Large intestine (tissue), 3 donors: ENCODE measurements at regions not wholly inside any gene's neighbourhood (a gene's known extent, or its start where the extent isn't known, plus 50 kb on each side); places are given as distances from the start of the nearest gene placed in this dataset.
"Not testable (repeated sequence)": the region's sequence is repeated elsewhere in the genome, so short reads cannot be mapped to it uniquely, and the experiment has no call there.

Experiments used
- DNase-seq, 2 donors: peaks; one replicate each; pipeline versions ENCODE4 v3.0.0 to v3.0.0-alpha.2; 2013
- H3K27ac ChIP-seq: one replicate; pipeline ENCODE4 v1.5.1; 2013; ENCODE audit warnings: low read length
- H3K27me3 ChIP-seq: 2 replicates; pipeline ENCODE4 v1.6.1; 2013; ENCODE audit warnings: low read length; ENCODE audit not compliant: control insufficient read depth, insufficient read depth
- H3K36me3 ChIP-seq: 2 replicates; pipeline ENCODE4 v1.6.1; 2013; ENCODE audit warnings: low read length; ENCODE audit not compliant: control insufficient read depth, insufficient read depth
- H3K4me1 ChIP-seq: one replicate; pipeline ENCODE4 v1.6.1; 2013; ENCODE audit warnings: low read length; ENCODE audit not compliant: control insufficient read depth, insufficient read depth
- H3K4me3 ChIP-seq: one replicate; pipeline ENCODE4 v1.5.1; 2013; ENCODE audit warnings: low read length
- H3K9me3 ChIP-seq: one replicate; pipeline ENCODE4 v1.6.1; 2013; ENCODE audit warnings: mild to moderate bottlenecking, low read depth, low read length, moderate library complexity; ENCODE audit not compliant: control insufficient read depth
- WGBS: methylation state at CpG from one replicate; pipeline ENCODE4 v1.1.5; 2013; ENCODE audit warnings: low lambda C conversion rate; ENCODE audit not compliant: insufficient coverage; 5-methylcytosine and 5-hydroxymethylcytosine counted together

GRCh38 chr17:62137734-62138624, 72.9 kb upstream of the MED13 start:
- not testable (repeated sequence) for H3K4me1 ChIP-seq, H3K36me3 ChIP-seq, H3K27ac ChIP-seq
- no CpG with 5 or more reads among the region's 92 CpGs for WGBS
- peaks cover 17% of the 10 kb centered on the region for H3K27me3 ChIP-seq
- peak overlapping the region; percentile 16 for H3K4me3 ChIP-seq
- peak; percentile 33 to 54 for DNase-seq
- H3K9me3 ChIP-seq = peaks cover 25% of the 10 kb centered on the region

DNA sequence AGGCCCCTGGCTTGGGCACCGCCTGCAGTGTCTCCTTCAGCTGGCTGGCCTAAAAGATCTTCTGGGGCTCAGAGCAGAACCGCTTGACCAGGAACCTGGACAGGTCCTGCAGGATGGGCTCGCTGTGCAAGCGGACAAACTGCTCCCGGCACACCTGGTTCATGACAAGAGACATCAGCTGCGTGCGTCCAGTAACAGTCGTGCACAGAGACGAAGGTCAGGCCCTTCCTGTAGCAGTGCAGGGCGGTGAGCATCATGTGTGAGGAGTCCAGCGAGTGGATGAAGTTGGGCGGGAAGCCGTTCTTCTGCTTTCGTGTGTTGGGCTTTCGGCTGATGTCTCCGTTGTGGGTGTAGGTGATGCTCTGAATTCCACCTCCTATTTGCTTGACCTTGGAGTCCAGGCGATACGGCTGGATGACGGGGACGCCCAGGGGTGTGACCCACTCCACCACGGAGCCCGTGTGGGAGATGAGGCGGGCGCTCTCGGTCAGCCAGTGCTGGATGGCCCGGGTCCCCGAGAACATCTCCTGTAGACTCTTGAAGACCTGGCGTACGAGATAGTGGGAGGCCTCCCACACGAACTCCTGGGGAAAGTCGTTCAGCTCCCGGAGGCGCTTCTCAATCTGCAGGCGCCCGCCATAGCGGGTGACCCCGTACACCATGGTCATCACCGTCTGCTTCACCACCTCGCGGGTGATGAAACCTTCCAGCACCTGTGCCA, 72.1 kb upstream of the MED13 start:
- WGBS = no CpG with 5 or more reads among the region's 40 CpGs
- not testable (repeated sequence) for H3K27ac ChIP-seq, H3K4me3 ChIP-seq, DNase-seq, H3K4me1 ChIP-seq, H3K36me3 ChIP-seq
- Histone ChIP-seq H3K27me3 (peaks cover 17% of the 10 kb centered on the region), H3K9me3 (peaks cover 25% of the 10 kb centered on the region)

- no peak overlapping the region for H3K27ac ChIP-seq
- no CpG with 5 or more reads among the region's 1 CpG for WGBS
- no peak for DNase-seq
- peaks cover 17% of the 10 kb centered on the region for H3K27me3 ChIP-seq
- H3K9me3 ChIP-seq = peaks cover 25% of the 10 kb centered on the region
- H3K4me1 ChIP-seq = peaks cover 5% of the 10 kb centered on the region
- H3K4me3 ChIP-seq = no peak overlapping the region
- H3K36me3 ChIP-seq = no peaks in the 10 kb centered on the region
These were observed 70.7 kb upstream of the MED13 start for GRCh38 chr17:62135742-62136141.

DNA sequence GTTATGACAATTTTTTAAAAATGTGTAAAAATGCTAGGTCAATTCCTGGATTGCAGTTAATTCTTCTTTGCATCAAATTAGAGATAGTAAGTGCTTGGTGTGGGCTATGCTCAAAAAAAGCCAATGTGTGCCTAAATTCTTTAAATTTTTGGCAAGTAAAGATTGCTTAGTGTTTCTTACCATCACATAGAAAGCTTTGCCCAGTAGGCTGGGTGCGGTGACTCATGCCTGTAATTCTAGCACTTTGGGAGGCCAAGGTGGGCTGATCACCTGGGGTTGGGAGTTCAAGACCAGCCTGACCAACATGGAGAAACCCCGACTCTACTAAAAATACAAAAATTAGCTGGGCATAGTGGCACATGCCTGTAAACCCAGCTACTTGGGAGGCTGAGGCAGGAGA, 70.0 kb upstream of the MED13 start:
- WGBS = no CpG with 5 or more reads among the region's 2 CpGs
- not testable (repeated sequence) for H3K27ac ChIP-seq
- peaks cover 17% of the 10 kb centered on the region for H3K27me3 ChIP-seq

DNA sequence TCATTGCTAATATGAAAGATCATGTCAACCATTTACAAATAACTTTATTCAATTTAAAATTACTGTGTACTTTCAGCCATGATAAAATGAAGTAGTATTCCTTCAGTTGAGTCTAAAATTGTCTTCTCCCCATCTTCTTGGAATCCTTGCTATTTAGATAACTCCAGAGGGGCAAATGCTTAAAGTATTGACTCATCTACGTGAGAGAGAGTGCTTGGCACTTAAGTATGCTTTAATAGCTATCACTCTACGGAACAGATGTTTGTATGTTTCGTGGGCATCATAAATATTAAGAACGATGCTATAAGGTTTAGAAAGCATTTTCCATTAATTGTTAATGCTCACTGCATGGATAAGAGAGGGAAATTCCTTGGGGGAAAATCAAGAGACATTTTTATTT, 69.3 kb upstream of the MED13 start:
- Histone ChIP-seq H3K9me3 (peaks cover 15% of the 10 kb centered on the region), H3K27ac (no peak overlapping the region), H3K4me3 (no peak overlapping the region), H3K36me3 (no peaks in the 10 kb centered on the region), H3K27me3 (peaks cover 17% of the 10 kb centered on the region), H3K4me1 (no peaks in the 10 kb centered on the region)
- no peak for DNase-seq
- 100% methylated on average over 3 of the region's 4 CpGs for WGBS

More for the DNA sequence above, 70.0 kb upstream of the MED13 start:
- not testable (repeated sequence) for H3K4me1 ChIP-seq, H3K36me3 ChIP-seq, DNase-seq, H3K4me3 ChIP-seq
- H3K9me3 ChIP-seq = peaks cover 21% of the 10 kb centered on the region

DNA sequence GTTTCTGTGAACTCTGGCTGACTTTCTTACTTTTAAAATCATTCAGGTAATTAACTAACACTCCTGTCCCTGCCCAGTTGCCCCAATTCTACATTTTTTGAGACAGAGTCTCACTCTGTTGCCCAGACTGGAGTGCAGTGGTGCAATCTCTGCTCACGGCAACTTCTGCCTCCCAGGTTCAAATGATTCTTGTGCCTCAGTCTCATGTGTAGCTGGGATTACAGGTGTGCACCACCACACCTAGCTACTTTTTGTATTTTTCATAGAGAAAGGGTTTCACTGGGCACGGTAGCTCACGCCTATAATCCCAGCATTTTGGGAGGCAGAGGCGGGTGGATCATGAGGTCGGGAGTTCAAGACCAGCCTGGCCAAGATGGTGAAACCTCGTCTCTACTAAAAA, 66.2 kb upstream of the MED13 start:
- not testable (repeated sequence) for H3K36me3 ChIP-seq, H3K27ac ChIP-seq, H3K9me3 ChIP-seq, H3K4me3 ChIP-seq, H3K4me1 ChIP-seq, DNase-seq, H3K27me3 ChIP-seq
- WGBS = no CpG with 5 or more reads among the region's 6 CpGs

DNA sequence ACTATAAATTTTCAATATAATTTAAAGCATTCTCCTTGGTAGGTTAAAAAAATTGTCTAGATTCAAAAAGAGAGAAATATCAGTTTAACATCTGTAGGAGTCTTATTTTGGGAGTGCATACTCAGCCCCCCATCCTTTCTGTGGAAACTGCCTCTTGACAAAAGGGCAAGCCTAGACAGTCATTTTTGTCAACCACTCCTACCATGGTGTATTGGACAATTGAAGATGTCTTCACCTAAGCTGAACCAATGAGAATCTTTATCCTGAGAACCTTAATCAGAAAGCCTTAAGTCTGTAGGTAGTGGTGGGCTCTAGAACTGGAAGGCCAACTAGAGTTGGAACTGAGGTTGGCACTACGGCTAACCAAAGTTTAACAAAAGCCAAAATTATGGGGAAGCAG, 65.7 kb upstream of the MED13 start:
- Histone ChIP-seq H3K4me1 (no peaks in the 10 kb centered on the region), H3K9me3 (no peaks in the 10 kb centered on the region), H3K4me3 (no peak overlapping the region), H3K27ac (no peak overlapping the region), H3K27me3 (no peaks in the 10 kb centered on the region), H3K36me3 (no peaks in the 10 kb centered on the region)
- no peak for DNase-seq
- 80% methylated on average over 1 of the region's 1 CpG for WGBS

DNA sequence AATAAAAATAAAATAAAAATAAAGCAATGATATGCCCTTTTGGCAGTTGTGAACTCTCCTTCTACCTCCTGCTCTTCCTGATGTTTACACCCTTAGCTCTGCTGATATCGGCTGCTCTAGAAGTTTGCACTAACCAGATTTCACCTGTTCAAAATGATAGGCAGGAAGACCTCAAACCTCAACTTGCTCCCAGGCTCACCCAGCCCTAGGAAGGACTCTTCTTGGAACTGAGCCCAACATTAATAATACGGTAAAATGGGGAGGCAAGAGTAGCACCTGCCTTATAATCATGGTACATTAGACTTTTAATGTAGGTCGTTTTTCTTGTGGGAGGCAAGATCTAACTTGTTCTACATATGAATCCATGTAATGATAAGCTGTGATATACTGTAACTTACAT, 61.2 kb upstream of the MED13 start:
- Histone ChIP-seq H3K9me3 (no peaks in the 10 kb centered on the region), H3K4me1 (peaks cover 5% of the 10 kb centered on the region), H3K36me3 (no peaks in the 10 kb centered on the region), H3K27ac (no peak overlapping the region), H3K27me3 (no peaks in the 10 kb centered on the region), H3K4me3 (no peak overlapping the region)
- no peak for DNase-seq
- no CpG with 5 or more reads among the region's 3 CpGs for WGBS

DNA sequence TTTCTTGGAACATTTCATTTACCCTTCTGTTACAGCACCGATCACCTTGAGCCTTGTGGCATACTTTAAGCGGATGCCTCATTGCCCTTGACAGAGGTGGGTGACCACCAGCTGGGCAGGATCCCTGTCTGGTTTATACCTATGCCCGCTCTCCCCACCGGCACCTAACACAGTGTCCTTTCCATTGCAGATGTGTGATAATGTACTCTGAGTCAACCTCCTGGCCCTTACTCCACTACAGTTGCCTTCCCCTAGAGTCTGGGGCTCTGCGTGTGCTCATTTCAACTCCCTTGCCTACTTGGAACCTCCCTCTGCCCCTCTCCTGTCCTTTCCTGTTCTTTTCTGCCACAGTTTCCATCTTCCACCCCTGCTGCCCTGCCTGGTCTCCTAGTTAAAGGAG, 60.2 kb upstream of the MED13 start:
- no peak for DNase-seq
- Histone ChIP-seq H3K27me3 (no peaks in the 10 kb centered on the region), H3K9me3 (no peaks in the 10 kb centered on the region), H3K4me1 (peaks cover 11% of the 10 kb centered on the region), H3K4me3 (no peak overlapping the region), H3K36me3 (no peaks in the 10 kb centered on the region), H3K27ac (no peak overlapping the region)
- no CpG with 5 or more reads among the region's 5 CpGs for WGBS

GRCh38 chr17:62121025-62121730, 56.1 kb upstream of the MED13 start:
- no peaks in the 10 kb centered on the region for H3K36me3 ChIP-seq
- DNase-seq = peak in 1 of 2 donors; percentile 51
- peaks cover 11% of the 10 kb centered on the region for H3K4me1 ChIP-seq
- no peaks in the 10 kb centered on the region for H3K9me3 ChIP-seq
- no peak overlapping the region for H3K4me3 ChIP-seq
- 100% methylated on average over 1 of the region's 4 CpGs for WGBS
- peak overlapping the region; percentile 35 for H3K27ac ChIP-seq
- H3K27me3 ChIP-seq = no peaks in the 10 kb centered on the region
